WTC11 (cell line): ENCODE measurements at regions not wholly inside any gene's neighbourhood (a gene's known extent, or its start where the extent isn't known, plus 50 kb on each side); places are given as distances from the start of the nearest gene placed in this dataset.

Source experiments
- ATAC-seq: fragments of 200-7000 bp; cut with Tn5 transposase; 2 replicates; pipeline ENCODE4 v1.10.0; 2021; ENCODE audit warnings: mild to moderate bottlenecking, moderate library complexity
- CTCF ChIA-PET: fragments of 300-600 bp; sonication (Branson Sonifier 250); formaldehyde crosslinking; loops from one replicate; lab custom pipeline; 2021; ENCODE audit warnings: antibody characterized with exemption; lab: Charles Lee
- POLR2A ChIA-PET: fragments of 350-600 bp; sonication (Branson Sonifier 250); formaldehyde crosslinking; loops from one replicate; lab custom pipeline; 2021; ENCODE audit warnings: antibody characterized with exemption; lab: Charles Lee
- DNase-seq: peaks from one replicate; pipeline ENCODE4 v3.0.0; 2021; ENCODE audit warnings: low spot score
- H3K27ac Mint-ChIP-seq: 2 replicates; pipeline ENCODE4 v1.8.0; 2021; ENCODE audit warnings: mixed read lengths
- H3K27me3 Mint-ChIP-seq: 2 replicates; pipeline ENCODE4 v1.8.0; 2021; ENCODE audit warnings: low read depth, mild to moderate bottlenecking, moderate library complexity, mixed read lengths
- H3K36me3 Mint-ChIP-seq: 2 replicates; pipeline ENCODE4 v1.8.0; 2021; ENCODE audit warnings: mixed read lengths
- H3K4me1 Mint-ChIP-seq: 2 replicates; pipeline ENCODE4 v1.8.0; 2022; ENCODE audit warnings: mixed read lengths
- H3K4me3 Mint-ChIP-seq: 2 replicates; pipeline ENCODE4 v1.8.0; 2021; ENCODE audit warnings: mild to moderate bottlenecking, moderate library complexity, mixed read lengths
- H3K9me3 Mint-ChIP-seq: 2 replicates; pipeline ENCODE4 v1.8.0; 2021; ENCODE audit warnings: mixed read lengths
- CBFB ChIP-seq: sonication (generic); formaldehyde crosslinking; IDR thresholded peaks from 2 replicates; pipeline ENCODE4 v1.8.1; 2022; ENCODE audit warnings: mild to moderate bottlenecking, low read depth, missing genetic modification reagents
- CREB1 ChIP-seq: sonication (generic); formaldehyde crosslinking; IDR thresholded peaks from 2 replicates; pipeline ENCODE4 v1.8.0; 2023; ENCODE audit warnings: mild to moderate bottlenecking, missing genetic modification reagents
- ERG ChIP-seq: fragments of 250-450 bp; sonication (Bioruptor Pico); IDR thresholded peaks from 2 replicates; pipeline ENCODE4 v1.8.0; 2021; ENCODE audit warnings: mild to moderate bottlenecking
- ETV6 ChIP-seq: sonication (generic); formaldehyde crosslinking; IDR thresholded peaks from 2 replicates; pipeline ENCODE4 v1.8.1; 2022; ENCODE audit warnings: mild to moderate bottlenecking, missing genetic modification reagents
- GTF2I ChIP-seq: fragments of 250-450 bp; sonication (Bioruptor Pico); conservative IDR thresholded peaks from 2 replicates; pipeline ENCODE4 v1.4.0; 2021; ENCODE audit warnings: mild to moderate bottlenecking
- IRF2 ChIP-seq: sonication (generic); formaldehyde crosslinking; IDR thresholded peaks from 2 replicates; pipeline ENCODE4 v1.8.0; 2022; ENCODE audit warnings: low read depth, missing genetic modification reagents, borderline replicate concordance
- JUN ChIP-seq: sonication (generic); formaldehyde crosslinking; IDR thresholded peaks from 2 replicates; pipeline ENCODE4 v1.8.0; 2023; ENCODE audit warnings: mild to moderate bottlenecking, missing genetic modification reagents
- NFYB ChIP-seq: sonication (generic); formaldehyde crosslinking; conservative IDR thresholded peaks from 2 replicates; pipeline ENCODE4 v1.8.0; 2022; ENCODE audit warnings: low read depth, missing genetic modification reagents
- SOX15 ChIP-seq: fragments of 250-450 bp; sonication (Bioruptor Pico); IDR thresholded peaks from 2 replicates; pipeline ENCODE4 v1.9.0; 2021; ENCODE audit warnings: mild to moderate bottlenecking
- ZBTB21 ChIP-seq: sonication (generic); formaldehyde crosslinking; IDR thresholded peaks from 2 replicates; pipeline ENCODE4 v1.8.1; 2023; ENCODE audit warnings: mild to moderate bottlenecking, missing genetic modification reagents, borderline replicate concordance
- ZNF219 ChIP-seq: sonication (generic); formaldehyde crosslinking; IDR thresholded peaks from 2 replicates; pipeline ENCODE4 v1.8.0; 2023; ENCODE audit warnings: missing genetic modification reagents, mild to moderate bottlenecking, borderline replicate concordance
- ZNF232 ChIP-seq: sonication (generic); formaldehyde crosslinking; IDR thresholded peaks from 2 replicates; pipeline ENCODE4 v1.8.0; 2022; ENCODE audit warnings: mild to moderate bottlenecking, missing genetic modification reagents
- ZNF671 ChIP-seq: fragments of 250-450 bp; sonication (Bioruptor Pico); IDR thresholded peaks from 2 replicates; pipeline ENCODE4 v1.8.0; 2021; ENCODE audit warnings: mild to moderate bottlenecking
- TF ChIP-seq, protein P1 (sequence below): sonication (generic); formaldehyde crosslinking; IDR thresholded peaks from 2 replicates; pipeline ENCODE4 v1.8.1; 2022; ENCODE audit warnings: low read depth, mild to moderate bottlenecking, moderate library complexity, missing genetic modification reagents, borderline replicate concordance
- TF ChIP-seq, protein P2 (sequence below): fragments of 250-450 bp; sonication (Bioruptor Pico); IDR thresholded peaks from 2 replicates; pipeline ENCODE4 v1.9.0; 2021; ENCODE audit warnings: mild to moderate bottlenecking
- TF ChIP-seq, protein P3 (sequence below): sonication (generic); formaldehyde crosslinking; IDR thresholded peaks from 2 replicates; pipeline ENCODE4 v1.8.0; 2022; ENCODE audit warnings: mild to moderate bottlenecking, missing genetic modification reagents
- TF ChIP-seq, protein P4 (sequence below): sonication (generic); formaldehyde crosslinking; IDR thresholded peaks from 2 replicates; pipeline ENCODE4 v1.8.1; 2022; ENCODE audit warnings: missing genetic modification reagents, borderline replicate concordance

DNA sequence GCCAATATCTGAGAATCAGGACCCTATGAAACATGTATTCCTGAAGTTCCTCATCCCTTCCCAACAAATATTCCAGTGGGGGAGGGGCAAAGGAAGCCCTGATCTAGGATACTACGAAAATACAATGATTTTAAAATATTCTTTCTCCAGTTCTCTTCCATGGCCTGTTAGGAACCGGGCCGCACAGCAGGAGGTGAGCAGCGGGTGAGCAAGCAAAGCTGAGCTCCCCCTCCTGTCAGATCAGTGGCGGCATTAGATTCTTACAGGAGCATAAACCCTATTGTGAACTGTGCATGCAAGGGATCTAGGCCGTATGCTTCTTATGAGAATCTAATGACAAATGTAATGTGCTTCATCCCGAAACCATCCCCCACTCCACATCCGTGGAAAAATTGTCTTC is 370.8 kb downstream of the WDR11 start (continued):
- TF ChIP-seq, protein P1, sequence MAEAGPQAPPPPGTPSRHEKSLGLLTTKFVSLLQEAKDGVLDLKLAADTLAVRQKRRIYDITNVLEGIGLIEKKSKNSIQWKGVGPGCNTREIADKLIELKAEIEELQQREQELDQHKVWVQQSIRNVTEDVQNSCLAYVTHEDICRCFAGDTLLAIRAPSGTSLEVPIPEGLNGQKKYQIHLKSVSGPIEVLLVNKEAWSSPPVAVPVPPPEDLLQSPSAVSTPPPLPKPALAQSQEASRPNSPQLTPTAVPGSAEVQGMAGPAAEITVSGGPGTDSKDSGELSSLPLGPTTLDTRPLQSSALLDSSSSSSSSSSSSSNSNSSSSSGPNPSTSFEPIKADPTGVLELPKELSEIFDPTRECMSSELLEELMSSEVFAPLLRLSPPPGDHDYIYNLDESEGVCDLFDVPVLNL (CRISPR knock-in tag) = no peak
- TF ChIP-seq JUN = no peak
- no peak for TF ChIP-seq ZBTB21 (CRISPR knock-in tag)
- TF ChIP-seq GTF2I (CRISPR knock-in tag) = no peak
- no peak for TF ChIP-seq ZNF671 (CRISPR knock-in tag)

GRCh38 chr10:121222842-121223241 is 371.7 kb downstream of the WDR11 start:
- TF ChIP-seq, protein P2, sequence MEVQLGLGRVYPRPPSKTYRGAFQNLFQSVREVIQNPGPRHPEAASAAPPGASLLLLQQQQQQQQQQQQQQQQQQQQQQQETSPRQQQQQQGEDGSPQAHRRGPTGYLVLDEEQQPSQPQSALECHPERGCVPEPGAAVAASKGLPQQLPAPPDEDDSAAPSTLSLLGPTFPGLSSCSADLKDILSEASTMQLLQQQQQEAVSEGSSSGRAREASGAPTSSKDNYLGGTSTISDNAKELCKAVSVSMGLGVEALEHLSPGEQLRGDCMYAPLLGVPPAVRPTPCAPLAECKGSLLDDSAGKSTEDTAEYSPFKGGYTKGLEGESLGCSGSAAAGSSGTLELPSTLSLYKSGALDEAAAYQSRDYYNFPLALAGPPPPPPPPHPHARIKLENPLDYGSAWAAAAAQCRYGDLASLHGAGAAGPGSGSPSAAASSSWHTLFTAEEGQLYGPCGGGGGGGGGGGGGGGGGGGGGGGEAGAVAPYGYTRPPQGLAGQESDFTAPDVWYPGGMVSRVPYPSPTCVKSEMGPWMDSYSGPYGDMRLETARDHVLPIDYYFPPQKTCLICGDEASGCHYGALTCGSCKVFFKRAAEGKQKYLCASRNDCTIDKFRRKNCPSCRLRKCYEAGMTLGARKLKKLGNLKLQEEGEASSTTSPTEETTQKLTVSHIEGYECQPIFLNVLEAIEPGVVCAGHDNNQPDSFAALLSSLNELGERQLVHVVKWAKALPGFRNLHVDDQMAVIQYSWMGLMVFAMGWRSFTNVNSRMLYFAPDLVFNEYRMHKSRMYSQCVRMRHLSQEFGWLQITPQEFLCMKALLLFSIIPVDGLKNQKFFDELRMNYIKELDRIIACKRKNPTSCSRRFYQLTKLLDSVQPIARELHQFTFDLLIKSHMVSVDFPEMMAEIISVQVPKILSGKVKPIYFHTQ (CRISPR knock-in tag) = no peak
- TF ChIP-seq ERG (CRISPR knock-in tag) (no peak), ZNF219 (CRISPR knock-in tag) (no peak), ZNF232 (no peak), ZNF671 (CRISPR knock-in tag) (no peak)
- TF ChIP-seq, protein P3, sequence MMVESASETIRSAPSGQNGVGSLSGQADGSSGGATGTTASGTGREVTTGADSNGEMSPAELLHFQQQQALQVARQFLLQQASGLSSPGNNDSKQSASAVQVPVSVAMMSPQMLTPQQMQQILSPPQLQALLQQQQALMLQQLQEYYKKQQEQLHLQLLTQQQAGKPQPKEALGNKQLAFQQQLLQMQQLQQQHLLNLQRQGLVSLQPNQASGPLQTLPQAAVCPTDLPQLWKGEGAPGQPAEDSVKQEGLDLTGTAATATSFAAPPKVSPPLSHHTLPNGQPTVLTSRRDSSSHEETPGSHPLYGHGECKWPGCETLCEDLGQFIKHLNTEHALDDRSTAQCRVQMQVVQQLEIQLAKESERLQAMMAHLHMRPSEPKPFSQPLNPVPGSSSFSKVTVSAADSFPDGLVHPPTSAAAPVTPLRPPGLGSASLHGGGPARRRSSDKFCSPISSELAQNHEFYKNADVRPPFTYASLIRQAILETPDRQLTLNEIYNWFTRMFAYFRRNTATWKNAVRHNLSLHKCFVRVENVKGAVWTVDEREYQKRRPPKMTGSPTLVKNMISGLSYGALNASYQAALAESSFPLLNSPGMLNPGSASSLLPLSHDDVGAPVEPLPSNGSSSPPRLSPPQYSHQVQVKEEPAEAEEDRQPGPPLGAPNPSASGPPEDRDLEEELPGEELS = no peak
- TF ChIP-seq, all 79 proteins: peak for 0

DNA sequence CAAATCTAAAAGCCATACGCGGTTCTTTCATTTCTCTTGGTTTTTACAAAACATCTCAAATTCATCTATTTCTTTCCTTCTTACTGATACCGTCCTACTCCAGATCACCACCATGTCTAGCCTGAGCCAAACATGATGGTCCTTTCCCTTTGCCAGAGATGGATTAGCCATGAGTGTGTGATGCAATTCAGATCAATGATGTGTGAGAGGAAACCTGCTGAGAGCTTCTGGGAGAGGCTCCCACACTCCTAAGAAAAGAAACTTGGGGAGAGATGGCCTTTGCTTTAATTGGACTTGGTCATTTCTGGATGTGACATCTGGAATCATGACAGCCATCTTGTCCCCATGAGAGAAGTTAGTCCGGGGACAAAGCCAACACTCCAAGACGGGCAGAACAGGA is 367.2 kb downstream of the FGFR2 start:
- peaks cover 3% of the 10 kb centered on the region; the same call in 1 of the 2 replicates for H3K4me1 Mint-ChIP-seq
- CTCF ChIA-PET = interaction anchor here (0.7 kb wide), 1 partner anchor 63 kb away, joined by 3 read pairs; no protein-coding TSS in a partner anchor
- TF ChIP-seq CREB1 (CRISPR knock-in tag) = no peak
- no peak for TF ChIP-seq SOX15 (CRISPR knock-in tag)
- TF ChIP-seq ZNF219 (CRISPR knock-in tag) = no peak
- no peak for TF ChIP-seq ZNF232
- no peak for TF ChIP-seq NFYB
- no peak for TF ChIP-seq IRF2 (CRISPR knock-in tag)
- H3K9me3 Mint-ChIP-seq = peaks cover 31% of the 10 kb centered on the region
- H3K4me3 Mint-ChIP-seq = no peak overlapping the region
- POLR2A ChIA-PET = no interaction called here
- no peak for ATAC-seq
- H3K36me3 Mint-ChIP-seq = peaks cover 9% of the 10 kb centered on the region; the same call in 1 of the 2 replicates
- H3K27ac Mint-ChIP-seq = no peak overlapping the region
- DNase-seq = no peak
- peaks cover 7% of the 10 kb centered on the region; the same call in 1 of the 2 replicates for H3K27me3 Mint-ChIP-seq

More at GRCh38 chr10:121222842-121223241, 371.7 kb downstream of the WDR11 start:
- ATAC-seq (no peak), DNase-seq (no peak)
- POLR2A ChIA-PET = no interaction called here
- H3K4me1 Mint-ChIP-seq = peaks cover 9% of the 10 kb centered on the region; the same call in 1 of the 2 replicates
- H3K27ac Mint-ChIP-seq = no peak overlapping the region
- H3K4me3 Mint-ChIP-seq = no peak overlapping the region
- no peaks in the 10 kb centered on the region; the same call in 1 of the 2 replicates for H3K27me3 Mint-ChIP-seq
- peaks cover 18% of the 10 kb centered on the region for H3K9me3 Mint-ChIP-seq
- CTCF ChIA-PET = no interaction called here
- no peaks in the 10 kb centered on the region for H3K36me3 Mint-ChIP-seq

GRCh38 chr10:121232494-121232893 is 365.8 kb downstream of the FGFR2 start:
- H3K27ac Mint-ChIP-seq = no peak overlapping the region
- CTCF ChIA-PET = no interaction called here
- DNase-seq = no peak
- H3K27me3 Mint-ChIP-seq = peaks cover 11% of the 10 kb centered on the region; the same call in 1 of the 2 replicates
- POLR2A ChIA-PET = no interaction called here
- ATAC-seq = no peak
- H3K9me3 Mint-ChIP-seq = peaks cover 40% of the 10 kb centered on the region
- peaks cover 14% of the 10 kb centered on the region for H3K36me3 Mint-ChIP-seq
- H3K4me3 Mint-ChIP-seq = no peak overlapping the region
- H3K4me1 Mint-ChIP-seq = peaks cover 3% of the 10 kb centered on the region; the same call in 1 of the 2 replicates
- TF ChIP-seq ETV6 (CRISPR knock-in tag) = no peak
- TF ChIP-seq, protein P4, sequence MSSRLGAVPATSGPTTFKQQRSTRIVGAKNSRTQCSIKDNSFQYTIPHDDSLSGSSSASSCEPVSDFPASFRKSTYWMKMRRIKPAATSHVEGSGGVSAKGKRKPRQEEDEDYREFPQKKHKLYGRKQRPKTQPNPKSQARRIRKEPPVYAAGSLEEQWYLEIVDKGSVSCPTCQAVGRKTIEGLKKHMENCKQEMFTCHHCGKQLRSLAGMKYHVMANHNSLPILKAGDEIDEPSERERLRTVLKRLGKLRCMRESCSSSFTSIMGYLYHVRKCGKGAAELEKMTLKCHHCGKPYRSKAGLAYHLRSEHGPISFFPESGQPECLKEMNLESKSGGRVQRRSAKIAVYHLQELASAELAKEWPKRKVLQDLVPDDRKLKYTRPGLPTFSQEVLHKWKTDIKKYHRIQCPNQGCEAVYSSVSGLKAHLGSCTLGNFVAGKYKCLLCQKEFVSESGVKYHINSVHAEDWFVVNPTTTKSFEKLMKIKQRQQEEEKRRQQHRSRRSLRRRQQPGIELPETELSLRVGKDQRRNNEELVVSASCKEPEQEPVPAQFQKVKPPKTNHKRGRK (CRISPR knock-in tag) = no peak
- TF ChIP-seq, protein P1 (CRISPR knock-in tag) = no peak
- TF ChIP-seq, protein P2 (CRISPR knock-in tag) = no peak
- no peak for TF ChIP-seq CBFB
